Gastroesophageal sphincter (tissue), 4 donors: ENCODE measurements at regions not wholly inside any gene's neighbourhood (a gene's known extent, or its start where the extent isn't known, plus 50 kb on each side); places are given as distances from the start of the nearest gene placed in this dataset.

Experiments used
- ATAC-seq: fragments of 150-250 bp; one replicate; pipeline ENCODE4 v1.9.1; 2016; ENCODE audit warnings: mild to moderate bottlenecking, moderate library complexity
- H3K27ac ChIP-seq, 4 donors: fragments of 200-600 bp; sonication (generic) in 3 of 4; 1 replicate in 3 of 4; 2 replicates in 1 of 4; pipeline ENCODE4 v1.5.1; 2016 to 2019
- H3K27me3 ChIP-seq: fragments of 200-600 bp; sonication (generic); one replicate; pipeline ENCODE4 v1.5.1; 2019
- H3K36me3 ChIP-seq, 2 donors: fragments of 200-600 bp; sonication (generic); one replicate each; pipeline ENCODE4 v1.5.1; 2019; ENCODE audit warnings: control low read depth in 1 of 2
- H3K4me1 ChIP-seq, 3 donors: fragments of 200-600 bp; sonication (generic); 1 replicate in 2 of 3; 2 replicates in 1 of 3; pipeline ENCODE4 v1.5.1; 2016 to 2019; ENCODE audit warnings: control low read depth in 2 of 3
- H3K4me3 ChIP-seq, 2 donors: fragments of 200-600 bp; sonication (generic); one replicate each; pipeline ENCODE4 v1.5.1; 2019; ENCODE audit warnings: mild to moderate bottlenecking in 1 of 2, moderate library complexity in 1 of 2
- H3K9me3 ChIP-seq, 3 donors: fragments of 200-600 bp; sonication (generic); one replicate each; pipeline ENCODE4 v1.5.1; 2017 to 2019; ENCODE audit warnings: control low read depth in 2 of 3
- CTCF ChIP-seq, 4 experiments: fragments of 200-600 bp in 2 of 4; fragments of 450-650 bp in 2 of 4; sonication (generic) in 1 of 4; IDR thresholded peaks; one replicate each; pipeline ENCODE4 v1.5.1; 2017 to 2019; ENCODE audit warnings: antibody characterized with exemption in 4 of 4, mild to moderate bottlenecking in 2 of 4, moderate library complexity in 2 of 4
- EP300 ChIP-seq: sonication (generic); formaldehyde crosslinking; IDR thresholded peaks from one replicate; pipeline ENCODE4 v1.6.1; 2017; ENCODE audit warnings: antibody characterized with exemption, mild to moderate bottlenecking
- POLR2A ChIP-seq, 2 donors: fragments of 450-650 bp; IDR thresholded peaks; one replicate each; pipeline ENCODE4 v1.6.1; 2017; ENCODE audit warnings: antibody characterized with exemption in 2 of 2, mild to moderate bottlenecking in 2 of 2, moderate library complexity in 1 of 2
- POLR2AphosphoS5 ChIP-seq: sonication (generic); formaldehyde crosslinking; IDR thresholded peaks from one replicate; pipeline ENCODE4 v1.6.1; 2017; ENCODE audit warnings: antibody characterized with exemption
- WGBS, 2 donors: methylation state at CpG; one replicate each; pipeline ENCODE4 v1.1.5; 2018; ENCODE audit warnings: low coverage in 1 of 2; 5-methylcytosine and 5-hydroxymethylcytosine counted together

GRCh38 chr12:127386723-127387122 is 880.2 kb upstream of the TMEM132C start:
- WGBS, 2 donors = 72 to 80% methylated on average over 3 to 5 of the region's 5 CpGs
- Histone ChIP-seq H3K36me3 (no peaks in the 10 kb centered on the region), H3K4me3 (no peak overlapping the region), H3K27me3 (peaks cover 59% of the 10 kb centered on the region), H3K27ac (no peak overlapping the region), H3K4me1 (no peaks in the 10 kb centered on the region), H3K9me3 (no peaks in the 10 kb centered on the region)
- TF ChIP-seq EP300 (no peak), POLR2AphosphoS5 (no peak), POLR2A (IDR thresholded peaks at IDR 0.05) (no peak), CTCF (IDR thresholded peaks at IDR 0.05) (no peak)
- no peak for ATAC-seq

- no peak for ATAC-seq
- TF ChIP-seq CTCF (IDR thresholded peaks at IDR 0.05) (no peak), POLR2A (IDR thresholded peaks at IDR 0.05) (no peak), POLR2AphosphoS5 (no peak), EP300 (no peak)
- Histone ChIP-seq H3K4me1 (no peaks in the 10 kb centered on the region), H3K9me3 (no peaks in the 10 kb centered on the region), H3K27me3 (peaks cover 46% of the 10 kb centered on the region), H3K36me3 (no peaks in the 10 kb centered on the region), H3K4me3 (no peak overlapping the region), H3K27ac (no peak overlapping the region)
- 8 to 80% methylated on average over 1 of the region's 7 CpGs for WGBS, 2 donors
Observed at GRCh38 chr12:127388985-127389384, 878.0 kb upstream of the TMEM132C start.

DNA sequence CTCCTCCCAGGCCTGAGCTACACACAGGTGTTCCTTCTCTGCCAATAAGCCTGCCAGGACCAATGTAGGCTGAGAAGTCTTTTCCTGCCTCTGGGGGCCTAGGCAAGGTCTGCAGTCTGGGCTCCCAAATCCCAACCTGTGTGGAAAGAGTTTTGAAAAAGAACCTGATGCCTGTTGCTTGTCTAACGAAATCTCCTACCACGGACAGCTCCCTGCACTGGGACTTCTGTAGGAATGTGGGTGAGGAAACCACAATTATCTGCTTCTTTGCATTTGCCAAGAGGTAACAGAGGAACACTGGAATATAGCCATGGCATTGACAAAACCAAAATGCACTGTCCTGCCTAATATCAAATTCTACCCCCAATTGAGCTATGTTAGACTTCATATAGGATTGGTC is 877.0 kb upstream of the TMEM132C start:
- no peaks in the 10 kb centered on the region for H3K36me3 ChIP-seq
- TF ChIP-seq POLR2AphosphoS5 (no peak), EP300 (no peak)
- no peak for ATAC-seq
- no peak overlapping the region for H3K27ac ChIP-seq
- no peaks in the 10 kb centered on the region for H3K4me1 ChIP-seq
- H3K4me3 ChIP-seq = no peak overlapping the region
- no CpG with 5 or more reads among the region's 2 CpGs for WGBS, 2 donors
- peaks cover 38% of the 10 kb centered on the region for H3K27me3 ChIP-seq
- no peaks in the 10 kb centered on the region for H3K9me3 ChIP-seq

DNA sequence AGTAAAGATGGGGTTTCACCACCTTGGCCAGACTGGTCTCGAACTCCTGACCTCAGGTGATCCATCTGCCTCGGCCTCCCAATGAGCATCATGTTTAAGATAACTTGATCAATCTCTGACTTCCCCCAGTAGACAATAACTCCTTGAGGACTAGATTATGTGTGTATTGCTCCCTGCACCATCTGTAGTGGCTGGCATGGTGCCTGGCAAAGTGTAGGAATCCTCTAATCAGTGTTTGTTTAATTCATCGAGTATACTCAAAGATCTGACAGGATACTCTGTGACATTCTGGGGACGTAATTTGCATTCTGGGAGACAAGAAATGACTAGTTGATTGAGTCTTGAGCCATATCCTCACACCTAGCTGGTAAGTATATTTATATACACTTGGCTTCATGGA is 873.5 kb upstream of the TMEM132C start:
- Histone ChIP-seq H3K27ac (no peak overlapping the region), H3K4me3 (no peak overlapping the region), H3K4me1 (no peaks in the 10 kb centered on the region), H3K9me3 (no peaks in the 10 kb centered on the region), H3K36me3 (no peaks in the 10 kb centered on the region), H3K27me3 (peaks cover 10% of the 10 kb centered on the region)
- no peak for ATAC-seq
- no peak for TF ChIP-seq POLR2AphosphoS5
- no peak for TF ChIP-seq POLR2A (IDR thresholded peaks at IDR 0.05)
- TF ChIP-seq EP300 = no peak
- TF ChIP-seq CTCF (IDR thresholded peaks at IDR 0.05) = no peak
- 44 to 65% methylated on average over 4 of the region's 4 CpGs for WGBS, 2 donors

- no peak overlapping the region for H3K4me3 ChIP-seq
- 33 to 60% methylated on average over 1 of the region's 2 CpGs for WGBS, 2 donors
- H3K27ac ChIP-seq = no peak overlapping the region
- no peaks in the 10 kb centered on the region for H3K4me1 ChIP-seq
- no peak for ATAC-seq
- H3K27me3 ChIP-seq = peaks cover 5% of the 10 kb centered on the region
- no peaks in the 10 kb centered on the region for H3K36me3 ChIP-seq
- TF ChIP-seq EP300 (no peak), CTCF (IDR thresholded peaks at IDR 0.05) (no peak), POLR2A (IDR thresholded peaks at IDR 0.05) (no peak), POLR2AphosphoS5 (no peak)
- H3K9me3 ChIP-seq = no peaks in the 10 kb centered on the region
Observed at GRCh38 chr12:127393896-127394295, 873.1 kb upstream of the TMEM132C start.
